ENCODE measurements at regions not wholly inside any gene's neighbourhood (a gene's known extent, or its start where the extent isn't known, plus 50 kb on each side); places are given as distances from the start of the nearest gene placed in this dataset.

DNA sequence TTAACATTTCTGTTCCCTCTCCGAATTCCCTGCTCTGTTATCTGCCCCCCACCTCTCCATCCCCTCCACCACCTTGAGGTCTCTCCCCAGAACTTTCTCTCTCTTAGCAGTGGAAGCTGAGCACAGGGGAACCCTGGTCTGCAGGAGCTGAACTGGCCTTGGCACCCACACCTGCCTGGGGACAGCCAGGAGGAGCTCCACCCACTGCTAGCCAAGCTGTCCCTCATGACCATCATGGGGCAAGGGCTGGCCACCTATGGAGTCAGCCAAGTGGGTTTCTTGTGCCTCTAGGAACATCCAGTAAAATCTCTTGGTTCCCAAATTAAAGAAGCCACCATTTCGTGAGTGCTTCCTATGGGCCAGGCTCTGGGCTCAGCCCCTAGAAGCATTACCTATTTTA lies 276.4 kb upstream of the TLE3 start:
- TF ChIP-seq, protein P1, sequence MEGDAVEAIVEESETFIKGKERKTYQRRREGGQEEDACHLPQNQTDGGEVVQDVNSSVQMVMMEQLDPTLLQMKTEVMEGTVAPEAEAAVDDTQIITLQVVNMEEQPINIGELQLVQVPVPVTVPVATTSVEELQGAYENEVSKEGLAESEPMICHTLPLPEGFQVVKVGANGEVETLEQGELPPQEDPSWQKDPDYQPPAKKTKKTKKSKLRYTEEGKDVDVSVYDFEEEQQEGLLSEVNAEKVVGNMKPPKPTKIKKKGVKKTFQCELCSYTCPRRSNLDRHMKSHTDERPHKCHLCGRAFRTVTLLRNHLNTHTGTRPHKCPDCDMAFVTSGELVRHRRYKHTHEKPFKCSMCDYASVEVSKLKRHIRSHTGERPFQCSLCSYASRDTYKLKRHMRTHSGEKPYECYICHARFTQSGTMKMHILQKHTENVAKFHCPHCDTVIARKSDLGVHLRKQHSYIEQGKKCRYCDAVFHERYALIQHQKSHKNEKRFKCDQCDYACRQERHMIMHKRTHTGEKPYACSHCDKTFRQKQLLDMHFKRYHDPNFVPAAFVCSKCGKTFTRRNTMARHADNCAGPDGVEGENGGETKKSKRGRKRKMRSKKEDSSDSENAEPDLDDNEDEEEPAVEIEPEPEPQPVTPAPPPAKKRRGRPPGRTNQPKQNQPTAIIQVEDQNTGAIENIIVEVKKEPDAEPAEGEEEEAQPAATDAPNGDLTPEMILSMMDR (IDR thresholded peaks at IDR 0.05) = no peak
- TF ChIP-seq POLR2A (IDR thresholded peaks at IDR 0.05) = no peak
